ENCODE measurements at regions not wholly inside any gene's neighbourhood (a gene's known extent, or its start where the extent isn't known, plus 50 kb on each side); places are given as distances from the start of the nearest gene placed in this dataset.

Small RNA genes in the stretch of these regions (small RNA-seq; reads per million reads assigned to genes)
- gene AL445193.1: 0 reads per million in 2 experiments
